ENCODE measurements at regions not wholly inside any gene's neighbourhood (a gene's known extent, or its start where the extent isn't known, plus 50 kb on each side); places are given as distances from the start of the nearest gene placed in this dataset.

GRCh38 chr6:106772270-106773142 is 143.1 kb downstream of the QRSL1 start:
- TF ChIP-seq TAF1 (IDR thresholded peaks at IDR 0.05; ENCODE audit: low read depth): no peak
- no peak for TF ChIP-seq NFIC (IDR thresholded peaks at IDR 0.05)
- no peak for TF ChIP-seq TCF12 (IDR thresholded peaks at IDR 0.05; ENCODE audit: low read depth)
- no peak for TF ChIP-seq TEAD4 (IDR thresholded peaks at IDR 0.05)
- TF ChIP-seq REST (IDR thresholded peaks at IDR 0.05; ENCODE audit: low read depth): no peak
- TF ChIP-seq EP300 (IDR thresholded peaks at IDR 0.05; ENCODE audit: borderline replicate concordance): no peak
- TF ChIP-seq MAX (IDR thresholded peaks at IDR 0.05): no peak
- no peak for TF ChIP-seq YY1 (IDR thresholded peaks at IDR 0.05; ENCODE audit: low read depth)
- no peak for TF ChIP-seq CREB1 (IDR thresholded peaks at IDR 0.05; ENCODE audit: low read depth)
- no peak for TF ChIP-seq USF1 (IDR thresholded peaks at IDR 0.05)
- no peak for TF ChIP-seq RAD21 (IDR thresholded peaks at IDR 0.05; ENCODE audit: low read depth)
- TF ChIP-seq CEBPB (IDR thresholded peaks at IDR 0.05): no peak

All from Ishikawa (cell line).